Neural progenitor cell (in vitro differentiated cells): ENCODE measurements at regions not wholly inside any gene's neighbourhood (a gene's known extent, or its start where the extent isn't known, plus 50 kb on each side); places are given as distances from the start of the nearest gene placed in this dataset.

Experiments used
- CTCF ChIP-seq: fragments of 200-600 bp; sonication (generic); IDR thresholded peaks from 2 replicates; pipeline ENCODE4 v1.5.1; 2017; ENCODE audit warnings: antibody characterized with exemption, mild to moderate bottlenecking
- EZH2 ChIP-seq: fragments of 200-600 bp; sonication (generic); IDR thresholded peaks from 2 replicates; pipeline ENCODE4 v1.6.1; 2017; ENCODE audit warnings: antibody characterized with exemption, mild to moderate bottlenecking, moderate library complexity
- EZH2phosphoT487 ChIP-seq: fragments of 200-600 bp; sonication (generic); IDR thresholded peaks from 2 replicates; pipeline ENCODE4 v1.6.1; 2017; ENCODE audit warnings: antibody characterized with exemption

- no peak for TF ChIP-seq CTCF
- TF ChIP-seq EZH2 = no peak
- no peak for TF ChIP-seq EZH2phosphoT487
Observed at GRCh38 chr16:64749346-64749745, 372.5 kb downstream of the CDH11 start.
